C4-2B (cell line): ENCODE measurements at regions not wholly inside any gene's neighbourhood (a gene's known extent, or its start where the extent isn't known, plus 50 kb on each side); places are given as distances from the start of the nearest gene placed in this dataset.

Experiments
- ZFX ChIP-seq: fragments of 450-650 bp; IDR thresholded peaks from 2 replicates; pipeline ENCODE4 v1.6.1; 2017
- TF ChIP-seq, protein P1 (sequence below): fragments of 450-650 bp; conservative IDR thresholded peaks from 2 replicates; pipeline ENCODE4 v1.5.1; 2017; ENCODE audit warnings: mild to moderate bottlenecking

DNA sequence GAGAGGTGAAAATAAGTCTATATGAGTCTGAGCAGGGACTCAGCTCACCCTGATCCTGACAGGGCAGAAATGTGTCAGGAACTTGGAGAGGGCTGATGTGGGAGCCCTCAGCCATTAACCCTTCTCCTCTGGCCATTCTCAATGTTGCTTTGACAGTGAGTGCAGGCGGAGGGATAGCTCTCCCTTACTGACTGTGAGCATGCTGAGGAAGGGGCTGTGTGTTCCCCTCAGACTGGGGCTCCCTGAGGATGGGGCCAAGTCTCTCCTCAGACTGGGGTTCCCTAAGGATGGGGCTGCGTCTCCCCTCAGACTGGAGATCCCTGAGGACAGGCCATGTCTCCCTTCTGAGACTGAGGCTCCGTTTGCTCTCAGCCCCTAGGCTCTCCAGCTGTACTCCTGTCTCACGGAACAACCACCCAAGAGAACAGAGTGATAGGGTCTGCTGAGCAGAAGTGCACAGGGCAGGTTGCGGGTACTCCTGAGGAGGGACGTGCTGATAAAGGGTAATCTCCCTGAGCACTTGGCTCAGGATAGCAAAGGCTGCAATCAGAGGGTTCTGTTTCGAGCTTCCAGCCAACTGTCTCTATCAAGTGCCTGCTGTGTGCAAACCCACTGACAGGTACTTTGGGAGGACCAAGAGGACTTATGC lies 141.0 kb downstream of the MRPL14 start:
- TF ChIP-seq, protein P1, sequence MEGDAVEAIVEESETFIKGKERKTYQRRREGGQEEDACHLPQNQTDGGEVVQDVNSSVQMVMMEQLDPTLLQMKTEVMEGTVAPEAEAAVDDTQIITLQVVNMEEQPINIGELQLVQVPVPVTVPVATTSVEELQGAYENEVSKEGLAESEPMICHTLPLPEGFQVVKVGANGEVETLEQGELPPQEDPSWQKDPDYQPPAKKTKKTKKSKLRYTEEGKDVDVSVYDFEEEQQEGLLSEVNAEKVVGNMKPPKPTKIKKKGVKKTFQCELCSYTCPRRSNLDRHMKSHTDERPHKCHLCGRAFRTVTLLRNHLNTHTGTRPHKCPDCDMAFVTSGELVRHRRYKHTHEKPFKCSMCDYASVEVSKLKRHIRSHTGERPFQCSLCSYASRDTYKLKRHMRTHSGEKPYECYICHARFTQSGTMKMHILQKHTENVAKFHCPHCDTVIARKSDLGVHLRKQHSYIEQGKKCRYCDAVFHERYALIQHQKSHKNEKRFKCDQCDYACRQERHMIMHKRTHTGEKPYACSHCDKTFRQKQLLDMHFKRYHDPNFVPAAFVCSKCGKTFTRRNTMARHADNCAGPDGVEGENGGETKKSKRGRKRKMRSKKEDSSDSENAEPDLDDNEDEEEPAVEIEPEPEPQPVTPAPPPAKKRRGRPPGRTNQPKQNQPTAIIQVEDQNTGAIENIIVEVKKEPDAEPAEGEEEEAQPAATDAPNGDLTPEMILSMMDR = no peak
- no peak for TF ChIP-seq ZFX
